ENCODE measurements at regions not wholly inside any gene's neighbourhood (a gene's known extent, or its start where the extent isn't known, plus 50 kb on each side); places are given as distances from the start of the nearest gene placed in this dataset.

- H3K79me2 ChIP-seq (ENCODE audit: control insufficient read depth, insufficient read depth, low read length) = no peaks in the 10 kb centered on the region
- H2AK5ac ChIP-seq (ENCODE audit: low read length) = no peak overlapping the region
- H4K5ac ChIP-seq (ENCODE audit: low read length) = no peak overlapping the region
- DNase-seq = no peak
- H3K4ac ChIP-seq (ENCODE audit: low read depth, low read length) = no peak overlapping the region
- H3K56ac ChIP-seq (ENCODE audit: low read length) = no peak overlapping the region
- H3K4me1 ChIP-seq (ENCODE audit: control insufficient read depth, low read depth, low read length) = no peaks in the 10 kb centered on the region
- H3K18ac ChIP-seq (ENCODE audit: low read length) = no peak overlapping the region
- H3K9ac ChIP-seq (ENCODE audit: low read length) = no peak overlapping the region
- no peak overlapping the region for H4K8ac ChIP-seq (ENCODE audit: low read depth, low read length)
- no peaks in the 10 kb centered on the region for H3K27me3 ChIP-seq (ENCODE audit: insufficient read depth, low read length, poor library complexity)
- no peak overlapping the region for H3K27ac ChIP-seq (ENCODE audit: low read depth, low read length)
- no peak overlapping the region for H3K23ac ChIP-seq (ENCODE audit: low read length)
- WGBS (ENCODE audit: extremely low coverage, insufficient coverage, low lambda C conversion rate) = no CpG with 5 or more reads among the region's 3 CpGs
- no peaks in the 10 kb centered on the region for H3K79me1 ChIP-seq (ENCODE audit: low read length)
- no peaks in the 10 kb centered on the region for H3K36me3 ChIP-seq (ENCODE audit: control insufficient read depth, insufficient read depth, low read length)
- no peak overlapping the region for H3K4me3 ChIP-seq (ENCODE audit: low read length)
- no peak overlapping the region for H2BK15ac ChIP-seq (replicated peaks; ENCODE audit: low read depth)
- H2BK120ac ChIP-seq (ENCODE audit: low read depth, low read length) = no peak overlapping the region
- H2BK5ac ChIP-seq (ENCODE audit: low read length) = no peak overlapping the region
- H3K4me2 ChIP-seq (ENCODE audit: low read length) = no peak overlapping the region
Measured at GRCh38 chr6:139647016-139647415, 272.6 kb upstream of the CITED2 start.

DNA sequence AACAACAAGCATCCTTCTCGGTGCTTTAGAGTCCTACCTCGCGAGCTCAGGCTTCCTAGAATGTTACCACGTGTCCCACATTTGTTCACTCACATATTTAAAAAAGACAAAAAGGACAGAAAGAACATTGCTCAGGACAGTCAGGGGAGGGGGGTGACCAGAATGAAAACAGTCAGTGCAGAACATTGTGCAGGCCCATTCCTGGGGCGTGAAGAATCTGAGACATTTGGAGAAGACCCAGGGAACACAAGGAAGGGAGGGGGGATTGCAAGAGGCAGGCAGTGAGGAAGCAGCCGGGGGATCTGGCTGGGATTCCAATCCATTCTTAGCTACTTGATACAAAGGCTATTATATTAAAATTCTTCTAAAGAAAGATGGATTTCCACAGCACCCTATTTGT lies 270.4 kb upstream of the CITED2 start:
- H3K9ac ChIP-seq (ENCODE audit: low read length) = no peak overlapping the region
- no peak overlapping the region for H2BK15ac ChIP-seq (replicated peaks; ENCODE audit: low read depth)
- no peak overlapping the region for H4K8ac ChIP-seq (ENCODE audit: low read depth, low read length)
- H3K4me3 ChIP-seq (ENCODE audit: low read length) = no peak overlapping the region
- H3K4me1 ChIP-seq (ENCODE audit: control insufficient read depth, low read depth, low read length) = no peaks in the 10 kb centered on the region
- no peak overlapping the region for H2AK5ac ChIP-seq (ENCODE audit: low read length)
- no CpG with 5 or more reads among the region's 6 CpGs for WGBS (ENCODE audit: extremely low coverage, insufficient coverage, low lambda C conversion rate)
- no peak for DNase-seq
- no peak overlapping the region for H3K4me2 ChIP-seq (ENCODE audit: low read length)
- no peak overlapping the region for H4K5ac ChIP-seq (ENCODE audit: low read length)
- H3K27ac ChIP-seq (ENCODE audit: low read depth, low read length) = no peak overlapping the region
- H3K79me1 ChIP-seq (ENCODE audit: low read length) = no peaks in the 10 kb centered on the region
- H2BK5ac ChIP-seq (ENCODE audit: low read length) = no peak overlapping the region
- no peaks in the 10 kb centered on the region for H3K27me3 ChIP-seq (ENCODE audit: insufficient read depth, low read length, poor library complexity)
- no peak overlapping the region for H3K18ac ChIP-seq (ENCODE audit: low read length)
- H2BK120ac ChIP-seq (ENCODE audit: low read depth, low read length) = no peak overlapping the region
- H3K4ac ChIP-seq (ENCODE audit: low read depth, low read length) = no peak overlapping the region
- H3K36me3 ChIP-seq (ENCODE audit: control insufficient read depth, insufficient read depth, low read length) = no peaks in the 10 kb centered on the region
- no peak overlapping the region for H3K23ac ChIP-seq (ENCODE audit: low read length)
- H3K56ac ChIP-seq (ENCODE audit: low read length) = no peak overlapping the region
- no peaks in the 10 kb centered on the region for H3K79me2 ChIP-seq (ENCODE audit: control insufficient read depth, insufficient read depth, low read length)

GRCh38 chr6:139643986-139644385 lies 269.5 kb upstream of the CITED2 start:
- Histone ChIP-seq H3K56ac (ENCODE audit: low read length) (no peak overlapping the region), H3K4me3 (ENCODE audit: low read length) (no peak overlapping the region), H3K27ac (ENCODE audit: low read depth, low read length) (no peak overlapping the region), H3K18ac (ENCODE audit: low read length) (no peak overlapping the region), H4K8ac (ENCODE audit: low read depth, low read length) (no peak overlapping the region), H3K36me3 (ENCODE audit: control insufficient read depth, insufficient read depth, low read length) (no peaks in the 10 kb centered on the region), H3K4me1 (ENCODE audit: control insufficient read depth, low read depth, low read length) (no peaks in the 10 kb centered on the region), H2AK5ac (ENCODE audit: low read length) (no peak overlapping the region), H2BK15ac (replicated peaks; ENCODE audit: low read depth) (no peak overlapping the region), H2BK120ac (ENCODE audit: low read depth, low read length) (no peak overlapping the region), H4K5ac (ENCODE audit: low read length) (no peak overlapping the region), H3K23ac (ENCODE audit: low read length) (no peak overlapping the region), H3K9ac (ENCODE audit: low read length) (no peak overlapping the region), H2BK5ac (ENCODE audit: low read length) (no peak overlapping the region), H3K4me2 (ENCODE audit: low read length) (no peak overlapping the region), H3K79me2 (ENCODE audit: control insufficient read depth, insufficient read depth, low read length) (no peaks in the 10 kb centered on the region), H3K4ac (ENCODE audit: low read depth, low read length) (no peak overlapping the region), H3K79me1 (ENCODE audit: low read length) (no peaks in the 10 kb centered on the region), H3K27me3 (ENCODE audit: insufficient read depth, low read length, poor library complexity) (no peaks in the 10 kb centered on the region)
- no CpG with 5 or more reads among the region's 5 CpGs for WGBS (ENCODE audit: extremely low coverage, insufficient coverage, low lambda C conversion rate)
- DNase-seq = no peak

DNA sequence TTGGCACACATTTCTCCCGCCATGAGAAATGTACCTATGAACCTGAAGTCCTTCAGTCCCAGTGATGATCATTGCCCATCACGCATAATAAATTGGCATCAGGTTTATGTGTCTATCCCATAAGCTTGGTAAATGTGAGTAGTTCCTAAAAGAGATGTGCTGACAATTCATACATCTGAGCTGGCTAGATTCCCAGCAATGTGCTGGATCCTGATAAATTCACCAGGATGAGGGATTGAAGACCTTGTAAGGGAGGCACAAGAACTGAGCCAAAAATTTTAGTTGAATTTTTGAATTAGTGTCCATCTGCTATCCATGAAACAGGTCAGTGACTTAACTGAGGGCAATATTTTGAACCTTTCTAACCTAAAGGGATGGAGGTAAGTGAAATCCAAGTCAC lies 267.9 kb upstream of the CITED2 start:
- no peak overlapping the region for H3K4me3 ChIP-seq (ENCODE audit: low read length)

GRCh38 chr6:139641376-139641775 lies 266.9 kb upstream of the CITED2 start:
- no peaks in the 10 kb centered on the region for H3K79me2 ChIP-seq (ENCODE audit: control insufficient read depth, insufficient read depth, low read length)

More for the DNA sequence above, 267.9 kb upstream of the CITED2 start:
- no peaks in the 10 kb centered on the region for H3K27me3 ChIP-seq (ENCODE audit: insufficient read depth, low read length, poor library complexity)
- H3K9ac ChIP-seq (ENCODE audit: low read length) = no peak overlapping the region
- H4K8ac ChIP-seq (ENCODE audit: low read depth, low read length) = no peak overlapping the region
- no peak overlapping the region for H3K56ac ChIP-seq (ENCODE audit: low read length)
- no peaks in the 10 kb centered on the region for H3K36me3 ChIP-seq (ENCODE audit: control insufficient read depth, insufficient read depth, low read length)
- H3K4me2 ChIP-seq (ENCODE audit: low read length) = no peak overlapping the region
- no peak overlapping the region for H2BK15ac ChIP-seq (replicated peaks; ENCODE audit: low read depth)
- no peak overlapping the region for H3K23ac ChIP-seq (ENCODE audit: low read length)
- H2AK5ac ChIP-seq (ENCODE audit: low read length) = no peak overlapping the region
- no peak overlapping the region for H3K18ac ChIP-seq (ENCODE audit: low read length)
- H3K4me1 ChIP-seq (ENCODE audit: control insufficient read depth, low read depth, low read length) = no peaks in the 10 kb centered on the region
- no peak overlapping the region for H3K4ac ChIP-seq (ENCODE audit: low read depth, low read length)
- no CpG with 5 or more reads among the region's 2 CpGs for WGBS (ENCODE audit: extremely low coverage, insufficient coverage, low lambda C conversion rate)
- no peak overlapping the region for H3K27ac ChIP-seq (ENCODE audit: low read depth, low read length)
- H2BK120ac ChIP-seq (ENCODE audit: low read depth, low read length) = no peak overlapping the region
- H2BK5ac ChIP-seq (ENCODE audit: low read length) = no peak overlapping the region
- no peaks in the 10 kb centered on the region for H3K79me1 ChIP-seq (ENCODE audit: low read length)
- no peaks in the 10 kb centered on the region for H3K79me2 ChIP-seq (ENCODE audit: control insufficient read depth, insufficient read depth, low read length)
- no peak for DNase-seq
- H4K5ac ChIP-seq (ENCODE audit: low read length) = no peak overlapping the region

DNA sequence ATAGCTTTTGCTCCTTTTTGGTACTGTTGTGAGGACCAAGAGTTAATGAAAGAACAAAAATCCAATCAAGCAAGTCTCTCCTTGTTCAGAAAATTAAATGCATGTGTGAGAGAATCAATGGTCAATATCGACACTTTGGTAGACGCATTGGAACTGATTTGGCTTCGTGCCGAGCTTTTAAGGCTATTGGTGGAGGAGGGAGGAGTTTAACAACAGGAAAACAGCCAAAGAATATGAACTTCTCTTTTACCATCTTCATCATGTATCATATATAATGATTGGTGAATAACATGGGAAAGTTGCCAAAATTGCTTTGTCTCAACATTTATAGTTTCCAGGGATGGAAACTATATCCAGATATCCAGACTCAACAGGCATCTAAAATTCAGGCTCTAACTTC lies 266.5 kb upstream of the CITED2 start:
- no peaks in the 10 kb centered on the region for H3K4me1 ChIP-seq (ENCODE audit: control insufficient read depth, low read depth, low read length)
- no peak overlapping the region for H3K23ac ChIP-seq (ENCODE audit: low read length)
- no peak for DNase-seq
- H3K4me2 ChIP-seq (ENCODE audit: low read length) = no peak overlapping the region
- no peak overlapping the region for H4K5ac ChIP-seq (ENCODE audit: low read length)
- no peak overlapping the region for H3K4ac ChIP-seq (ENCODE audit: low read depth, low read length)
- H3K36me3 ChIP-seq (ENCODE audit: control insufficient read depth, insufficient read depth, low read length) = no peaks in the 10 kb centered on the region
- no peak overlapping the region for H3K27ac ChIP-seq (ENCODE audit: low read depth, low read length)
- no peak overlapping the region for H3K9ac ChIP-seq (ENCODE audit: low read length)
- H3K18ac ChIP-seq (ENCODE audit: low read length) = no peak overlapping the region
- no peaks in the 10 kb centered on the region for H3K79me1 ChIP-seq (ENCODE audit: low read length)
- no peak overlapping the region for H2BK15ac ChIP-seq (replicated peaks; ENCODE audit: low read depth)
- no peak overlapping the region for H2BK120ac ChIP-seq (ENCODE audit: low read depth, low read length)
- no peak overlapping the region for H4K8ac ChIP-seq (ENCODE audit: low read depth, low read length)
- no peak overlapping the region for H2AK5ac ChIP-seq (ENCODE audit: low read length)
- no peaks in the 10 kb centered on the region for H3K27me3 ChIP-seq (ENCODE audit: insufficient read depth, low read length, poor library complexity)
- WGBS (ENCODE audit: extremely low coverage, insufficient coverage, low lambda C conversion rate) = no CpG with 5 or more reads among the region's 4 CpGs
- no peak overlapping the region for H3K4me3 ChIP-seq (ENCODE audit: low read length)
- no peaks in the 10 kb centered on the region for H3K79me2 ChIP-seq (ENCODE audit: control insufficient read depth, insufficient read depth, low read length)
- H3K56ac ChIP-seq (ENCODE audit: low read length) = no peak overlapping the region
- H2BK5ac ChIP-seq (ENCODE audit: low read length) = no peak overlapping the region

More at GRCh38 chr6:139641376-139641775, 266.9 kb upstream of the CITED2 start:
- Histone ChIP-seq H3K27me3 (ENCODE audit: insufficient read depth, low read length, poor library complexity) (no peaks in the 10 kb centered on the region), H3K27ac (ENCODE audit: low read depth, low read length) (no peak overlapping the region), H3K4me2 (ENCODE audit: low read length) (no peak overlapping the region), H2BK15ac (replicated peaks; ENCODE audit: low read depth) (no peak overlapping the region), H2BK120ac (ENCODE audit: low read depth, low read length) (no peak overlapping the region), H2BK5ac (ENCODE audit: low read length) (no peak overlapping the region), H3K23ac (ENCODE audit: low read length) (no peak overlapping the region), H3K18ac (ENCODE audit: low read length) (no peak overlapping the region), H3K4ac (ENCODE audit: low read depth, low read length) (no peak overlapping the region), H3K9ac (ENCODE audit: low read length) (no peak overlapping the region), H3K4me3 (ENCODE audit: low read length) (no peak overlapping the region), H3K36me3 (ENCODE audit: control insufficient read depth, insufficient read depth, low read length) (no peaks in the 10 kb centered on the region), H4K5ac (ENCODE audit: low read length) (no peak overlapping the region), H3K4me1 (ENCODE audit: control insufficient read depth, low read depth, low read length) (no peaks in the 10 kb centered on the region), H3K56ac (ENCODE audit: low read length) (no peak overlapping the region), H3K79me1 (ENCODE audit: low read length) (no peaks in the 10 kb centered on the region), H2AK5ac (ENCODE audit: low read length) (no peak overlapping the region), H4K8ac (ENCODE audit: low read depth, low read length) (no peak overlapping the region)
- WGBS (ENCODE audit: extremely low coverage, insufficient coverage, low lambda C conversion rate) = no CpG with 5 or more reads among the region's 3 CpGs
- DNase-seq = no peak

Measured in mesendoderm (in vitro differentiated cells).